ENCODE measurements at regions not wholly inside any gene's neighbourhood (a gene's known extent, or its start where the extent isn't known, plus 50 kb on each side); places are given as distances from the start of the nearest gene placed in this dataset.

- no peaks in the 10 kb centered on the region for H3K9me3 Mint-ChIP-seq
- peak overlapping the region; percentile 94 to 98 for H3K27ac ChIP-seq (ENCODE audit: low read depth in 1 of 2, low read length in 2 of 2)
- H3K36me3 ChIP-seq (ENCODE audit: insufficient read depth, low read length) = no peaks in the 10 kb centered on the region
- peaks cover 13% of the 10 kb centered on the region for H3K27me3 Mint-ChIP-seq
- H3K4me1 Mint-ChIP-seq (ENCODE audit: low read depth) = peaks cover 57% of the 10 kb centered on the region
- peak; percentile 86 for ATAC-seq (ENCODE audit: poor library complexity)
- H3K27ac Mint-ChIP-seq = peak overlapping the region; percentile 100
- DNase-seq = peak; percentile 92 to 98 (median 96)
- TF ChIP-seq CTCF (IDR thresholded peaks at IDR 0.05) = no peak
- peaks cover 18% of the 10 kb centered on the region for H3K36me3 Mint-ChIP-seq (ENCODE audit: low read depth)
- no peaks in the 10 kb centered on the region for H3K9me3 ChIP-seq (ENCODE audit: control insufficient read depth in 1 of 2, insufficient read depth in 1 of 2, low read length in 2 of 2)
- peak overlapping the region; percentile 60 for H3K4me3 ChIP-seq (ENCODE audit: low read length)
- ChIA-PET POLR2A (interaction anchor here (0.6 to 10.8 kb wide), 50 partner anchors 10 to 962 kb away, joined by 3 to 523 read pairs (median 4); partner anchors contain the start of gene TBL1XR1), CTCF (interaction anchor here (0.7 to 5.1 kb wide), 9 partner anchors 158 to 814 kb away, joined by 3 to 25 read pairs (median 5); no protein-coding TSS in a partner anchor)
- no peaks in the 10 kb centered on the region for H3K27me3 ChIP-seq (ENCODE audit: control insufficient read depth in 1 of 2, insufficient read depth in 2 of 2, low read length in 2 of 2)
- intact Hi-C loops (cut with DNase I, micrococcal nuclease) = loop anchor here (1.0 to 10.0 kb wide), 14 partner anchors 42 to 965 kb away; partner anchors contain the start of gene TBL1XR1 (in 1 of the 2)
- peak overlapping the region; percentile 98 for H3K4me3 Mint-ChIP-seq
- peaks cover 44% of the 10 kb centered on the region for H3K4me1 ChIP-seq (ENCODE audit: insufficient read depth, low read length)
Measured at GRCh38 chr3:177359593-177360357, 162.5 kb upstream of the TBL1XR1 start.

- TF ChIP-seq CTCF (IDR thresholded peaks at IDR 0.05) = no peak
- Mint-ChIP-seq H3K4me1 (ENCODE audit: low read depth) (peaks cover 52% of the 10 kb centered on the region), H3K27me3 (peaks cover 13% of the 10 kb centered on the region), H3K4me3 (peak overlapping the region; percentile 98), H3K36me3 (ENCODE audit: low read depth) (peaks cover 18% of the 10 kb centered on the region), H3K9me3 (no peaks in the 10 kb centered on the region), H3K27ac (peak overlapping the region; percentile 100)
- CTCF ChIA-PET = interaction anchor here (1.1 to 5.1 kb wide), 4 partner anchors 159 to 310 kb away, joined by 3 to 25 read pairs (median 6); no protein-coding TSS in a partner anchor
- Histone ChIP-seq H3K27ac (ENCODE audit: low read depth in 1 of 2, low read length in 2 of 2) (peak overlapping the region; percentile 94 to 98), H3K9me3 (ENCODE audit: control insufficient read depth in 1 of 2, insufficient read depth in 1 of 2, low read length in 2 of 2) (no peaks in the 10 kb centered on the region), H3K27me3 (ENCODE audit: control insufficient read depth in 1 of 2, insufficient read depth in 2 of 2, low read length in 2 of 2) (no peaks in the 10 kb centered on the region), H3K36me3 (ENCODE audit: insufficient read depth, low read length) (no peaks in the 10 kb centered on the region), H3K4me1 (ENCODE audit: insufficient read depth, low read length) (peaks cover 44% of the 10 kb centered on the region), H3K4me3 (ENCODE audit: low read length) (peak overlapping the region; percentile 60)
- DNase-seq (peak in 3 of 14 experiments; percentile 16 to 49 (median 38)), ATAC-seq (ENCODE audit: poor library complexity) (no peak)
- intact Hi-C loops (cut with DNase I, micrococcal nuclease) = loop anchor here (5.0 to 10.0 kb wide), 5 partner anchors 231 to 963 kb away; no protein-coding TSS in a partner anchor
- POLR2A ChIA-PET = interaction anchor here (0.6 to 10.8 kb wide), 23 partner anchors 8 to 514 kb away, joined by 3 to 523 read pairs (median 4); partner anchors contain the start of gene TBL1XR1
Measured at GRCh38 chr3:177361081-177361938, 164.0 kb upstream of the TBL1XR1 start.

GRCh38 chr3:177362626-177363025, 165.3 kb upstream of the TBL1XR1 start:
- ChIA-PET CTCF (no interaction called here), POLR2A (interaction anchor here (10.8 kb wide), 1 partner anchor 165 kb away, joined by 523 read pairs; the partner anchor contains the start of gene TBL1XR1)
- Mint-ChIP-seq H3K27ac (peak overlapping the region; percentile 100), H3K36me3 (ENCODE audit: low read depth) (peaks cover 18% of the 10 kb centered on the region), H3K27me3 (peaks cover 13% of the 10 kb centered on the region), H3K9me3 (no peaks in the 10 kb centered on the region), H3K4me1 (ENCODE audit: low read depth) (peaks cover 43% of the 10 kb centered on the region), H3K4me3 (peak overlapping the region; percentile 34)
- Histone ChIP-seq H3K9me3 (ENCODE audit: control insufficient read depth in 1 of 2, insufficient read depth in 1 of 2, low read length in 2 of 2) (no peaks in the 10 kb centered on the region), H3K36me3 (ENCODE audit: insufficient read depth, low read length) (no peaks in the 10 kb centered on the region), H3K27ac (ENCODE audit: low read depth in 1 of 2, low read length in 2 of 2) (no peak overlapping the region), H3K27me3 (ENCODE audit: control insufficient read depth in 1 of 2, insufficient read depth in 2 of 2, low read length in 2 of 2) (no peaks in the 10 kb centered on the region), H3K4me1 (ENCODE audit: insufficient read depth, low read length) (peaks cover 39% of the 10 kb centered on the region), H3K4me3 (ENCODE audit: low read length) (no peak overlapping the region)
- intact Hi-C loops (cut with DNase I, micrococcal nuclease) = loop anchor here (5.0 to 10.0 kb wide), 5 partner anchors 230 to 962 kb away; no protein-coding TSS in a partner anchor
- no peak for TF ChIP-seq CTCF (IDR thresholded peaks at IDR 0.05)
- DNase-seq = no peak
- no peak for ATAC-seq (ENCODE audit: poor library complexity)
